Body of pancreas (tissue), 4 donors: ENCODE measurements at regions not wholly inside any gene's neighbourhood (a gene's known extent, or its start where the extent isn't known, plus 50 kb on each side); places are given as distances from the start of the nearest gene placed in this dataset.
"Not testable (repeated sequence)": the region's sequence is repeated elsewhere in the genome, so short reads cannot be mapped to it uniquely, and the experiment has no call there.

ENCODE experiments used
- CTCF ChIP-seq, 7 experiments: fragments of 450-650 bp in 4 of 7; fragments of 200-600 bp in 3 of 7; sonication (generic) in 3 of 7; IDR thresholded peaks; one replicate each; pipeline ENCODE4 v1.5.1; 2016 to 2019; ENCODE audit warnings: antibody characterized with exemption in 7 of 7
- POLR2A ChIP-seq, 3 donors: fragments of 450-650 bp; IDR thresholded peaks; one replicate each; pipeline ENCODE4 v1.6.1; 2016; ENCODE audit warnings: antibody characterized with exemption in 3 of 3, mild to moderate bottlenecking in 2 of 3

- not testable (repeated sequence) for TF ChIP-seq POLR2A, CTCF (IDR thresholded peaks at IDR 0.05)
Measured at GRCh38 chr7:150039061-150039460, 165.3 kb downstream of the ATP6V0E2 start.
